ENCODE measurements at regions not wholly inside any gene's neighbourhood (a gene's known extent, or its start where the extent isn't known, plus 50 kb on each side); places are given as distances from the start of the nearest gene placed in this dataset.

- TF ChIP-seq CTCF (IDR thresholded peaks at IDR 0.05; ENCODE audit: insufficient read depth, low read length, poor library complexity, severe bottlenecking), result no peak
- TF ChIP-seq EZH2phosphoT487 (conservative IDR thresholded peaks at IDR 0.05; ENCODE audit: low read length), result no peak
Observed at GRCh38 chr9:135304886-135305285, 174.7 kb upstream of the PPP1R26 start.
